Mesendoderm (in vitro differentiated cells): ENCODE measurements at regions not wholly inside any gene's neighbourhood (a gene's known extent, or its start where the extent isn't known, plus 50 kb on each side); places are given as distances from the start of the nearest gene placed in this dataset.

ENCODE experiments used
- DNase-seq: peaks from one replicate; pipeline ENCODE4 v3.0.0; 2013
- H2AK5ac ChIP-seq: 2 replicates; pipeline ENCODE4 v1.6.1; 2013; ENCODE audit warnings: low read length, inconsistent platforms
- H2BK120ac ChIP-seq: 2 replicates; pipeline ENCODE4 v1.6.1; 2013; ENCODE audit warnings: low read depth, mild to moderate bottlenecking, low read length, moderate library complexity, mixed read lengths
- H2BK15ac ChIP-seq: replicated peaks from 2 replicates; pipeline ENCODE4 v1.6.1; 2013; ENCODE audit warnings: low read depth, mild to moderate bottlenecking, moderate library complexity
- H2BK5ac ChIP-seq: 2 replicates; pipeline ENCODE4 v1.6.1; 2013; ENCODE audit warnings: low read length, inconsistent platforms
- H3K18ac ChIP-seq: 2 replicates; pipeline ENCODE4 v1.6.1; 2013; ENCODE audit warnings: mild to moderate bottlenecking, low read length, mixed read lengths
- H3K23ac ChIP-seq: one replicate; pipeline ENCODE4 v1.6.1; 2013; ENCODE audit warnings: low read length
- H3K27ac ChIP-seq: 2 replicates; pipeline ENCODE4 v1.5.1; 2013; ENCODE audit warnings: low read depth, mild to moderate bottlenecking, inconsistent platforms, low read length, moderate library complexity
- H3K27me3 ChIP-seq: 2 replicates; pipeline ENCODE4 v1.6.1; 2013; ENCODE audit warnings: low read length, control low read depth, mild to moderate bottlenecking, inconsistent platforms; ENCODE audit not compliant: insufficient read depth, poor library complexity
- H3K36me3 ChIP-seq: 2 replicates; pipeline ENCODE4 v1.6.1; 2013; ENCODE audit warnings: low read length, inconsistent platforms; ENCODE audit not compliant: control insufficient read depth, insufficient read depth
- H3K4ac ChIP-seq: one replicate; pipeline ENCODE4 v1.6.1; 2013; ENCODE audit warnings: low read depth, mild to moderate bottlenecking, low read length, moderate library complexity
- H3K4me1 ChIP-seq: 2 replicates; pipeline ENCODE4 v1.6.1; 2013; ENCODE audit warnings: low read depth, low read length, inconsistent platforms; ENCODE audit not compliant: control insufficient read depth
- H3K4me2 ChIP-seq: 2 replicates; pipeline ENCODE4 v1.6.1; 2013; ENCODE audit warnings: low read length
- H3K4me3 ChIP-seq: 2 replicates; pipeline ENCODE4 v1.5.1; 2013; ENCODE audit warnings: mild to moderate bottlenecking, low read length
- H3K56ac ChIP-seq: one replicate; pipeline ENCODE4 v1.6.1; 2013; ENCODE audit warnings: low read length
- H3K79me1 ChIP-seq: 2 replicates; pipeline ENCODE4 v1.6.1; 2013; ENCODE audit warnings: low read length, inconsistent platforms
- H3K79me2 ChIP-seq: 2 replicates; pipeline ENCODE4 v1.6.1; 2013; ENCODE audit warnings: mild to moderate bottlenecking, low read length; ENCODE audit not compliant: control insufficient read depth, insufficient read depth
- H3K9ac ChIP-seq: 2 replicates; pipeline ENCODE4 v1.6.1; 2013; ENCODE audit warnings: low read length, inconsistent platforms
- H4K5ac ChIP-seq: one replicate; pipeline ENCODE4 v1.6.1; 2013; ENCODE audit warnings: low read length
- H4K8ac ChIP-seq: one replicate; pipeline ENCODE4 v1.6.1; 2013; ENCODE audit warnings: low read depth, mild to moderate bottlenecking, control low read depth, low read length, moderate library complexity
- WGBS: extraction: QIAGEN DNeasy Blood & Tissue Kit; methylation state at CpG from one replicate; pipeline ENCODE4 v1.1.7; 2013; ENCODE audit warnings: low lambda C conversion rate, missing lambda C conversion rate; ENCODE audit not compliant: insufficient coverage; ENCODE audit errors: extremely low coverage; 5-methylcytosine and 5-hydroxymethylcytosine counted together

GRCh38 chr5:168131519-168131918, 159.9 kb upstream of the WWC1 start:
- Histone ChIP-seq H3K79me1 (no peaks in the 10 kb centered on the region), H3K4ac (no peak overlapping the region)

DNA sequence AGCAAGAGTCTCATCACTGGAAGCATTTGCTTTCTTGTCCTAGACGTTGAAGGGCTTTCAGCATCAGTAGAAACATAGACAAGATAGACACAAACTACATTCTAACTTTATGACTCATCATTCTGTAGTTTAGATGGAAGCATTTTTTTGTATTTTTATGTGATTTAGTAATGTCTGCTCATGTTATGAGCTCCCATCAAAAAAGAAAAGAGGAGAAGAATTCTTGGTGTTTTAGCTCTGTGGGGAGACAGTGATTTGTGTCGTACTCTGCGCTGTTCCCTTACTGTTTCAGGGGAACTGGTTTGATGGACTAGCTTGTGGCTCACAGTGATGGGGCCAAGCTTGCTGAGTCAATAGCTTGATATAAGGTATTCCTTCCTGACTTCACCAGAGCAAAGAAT, 159.2 kb upstream of the WWC1 start:
- Histone ChIP-seq H3K4ac (no peak overlapping the region), H3K79me1 (no peaks in the 10 kb centered on the region), H3K18ac (no peak overlapping the region), H2BK15ac (no peak overlapping the region), H3K56ac (no peak overlapping the region), H3K4me2 (no peak overlapping the region), H2AK5ac (no peak overlapping the region), H4K8ac (no peak overlapping the region), H3K23ac (no peak overlapping the region), H3K9ac (no peak overlapping the region), H3K4me1 (no peaks in the 10 kb centered on the region), H3K27ac (no peak overlapping the region), H2BK5ac (no peak overlapping the region), H3K4me3 (no peak overlapping the region), H3K36me3 (no peaks in the 10 kb centered on the region), H2BK120ac (no peak overlapping the region), H4K5ac (no peak overlapping the region), H3K79me2 (no peaks in the 10 kb centered on the region), H3K27me3 (no peaks in the 10 kb centered on the region)
- no peak for DNase-seq
- no CpG with 5 or more reads among the region's 3 CpGs for WGBS

More at GRCh38 chr5:168131519-168131918, 159.9 kb upstream of the WWC1 start:
- DNase-seq: no peak
- Histone ChIP-seq H3K4me2 (no peak overlapping the region), H2AK5ac (no peak overlapping the region), H3K56ac (no peak overlapping the region), H3K9ac (no peak overlapping the region), H2BK5ac (no peak overlapping the region), H3K36me3 (no peaks in the 10 kb centered on the region), H4K5ac (no peak overlapping the region), H2BK120ac (no peak overlapping the region), H3K27me3 (no peaks in the 10 kb centered on the region), H3K4me3 (no peak overlapping the region), H2BK15ac (no peak overlapping the region), H3K79me2 (no peaks in the 10 kb centered on the region), H3K27ac (no peak overlapping the region), H3K4me1 (no peaks in the 10 kb centered on the region), H4K8ac (no peak overlapping the region), H3K18ac (no peak overlapping the region), H3K23ac (no peak overlapping the region)
- WGBS: no CpG with 5 or more reads among the region's 3 CpGs

DNA sequence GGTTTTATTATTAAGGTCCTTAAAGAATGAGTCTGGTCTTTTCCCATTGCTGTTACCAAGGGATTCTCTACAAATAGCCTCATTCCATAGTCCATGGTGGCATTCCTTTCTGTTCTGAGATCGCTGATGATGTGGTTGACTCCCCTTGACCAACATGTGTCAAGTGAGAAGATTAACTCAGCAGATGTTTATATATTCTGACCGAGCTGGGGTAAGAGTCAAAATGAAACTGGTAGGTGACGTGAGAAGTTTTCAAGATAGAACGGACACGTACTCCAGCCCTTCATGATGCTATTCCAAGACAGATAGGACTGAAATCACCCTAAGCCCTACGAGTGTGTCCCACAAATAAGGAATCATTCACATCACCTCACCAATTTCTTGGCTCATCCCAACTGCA, 155.5 kb upstream of the WWC1 start:
- H3K27ac ChIP-seq: no peak overlapping the region
- no peak overlapping the region for H3K18ac ChIP-seq

DNA sequence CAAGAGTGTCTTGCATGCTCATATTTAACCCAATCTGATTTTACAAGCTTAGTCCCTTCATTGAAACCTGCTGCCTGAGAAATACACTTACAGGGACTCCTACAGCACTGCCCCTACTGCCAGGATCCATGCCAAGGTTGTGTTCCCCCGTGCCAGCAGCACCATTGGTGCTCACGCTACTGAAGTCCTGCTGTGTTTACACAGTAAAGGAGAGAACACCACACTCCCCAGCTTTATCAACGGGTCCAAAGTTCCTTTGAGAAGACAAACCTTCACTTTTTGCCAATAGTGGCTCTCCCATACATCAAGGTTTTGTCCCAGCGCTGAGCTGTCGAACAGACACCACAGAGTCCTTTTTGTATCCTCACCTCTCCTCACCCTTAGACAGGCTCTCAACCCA, 155.1 kb upstream of the WWC1 start:
- Histone ChIP-seq H3K56ac (no peak overlapping the region), H2AK5ac (no peak overlapping the region), H3K4me1 (no peaks in the 10 kb centered on the region), H3K36me3 (no peaks in the 10 kb centered on the region), H4K8ac (no peak overlapping the region), H3K79me2 (no peaks in the 10 kb centered on the region), H3K27me3 (no peaks in the 10 kb centered on the region), H3K4me2 (no peak overlapping the region), H2BK15ac (no peak overlapping the region), H3K79me1 (no peaks in the 10 kb centered on the region), H3K27ac (no peak overlapping the region), H2BK5ac (no peak overlapping the region), H3K9ac (no peak overlapping the region), H4K5ac (no peak overlapping the region), H3K4ac (no peak overlapping the region), H3K23ac (no peak overlapping the region), H2BK120ac (no peak overlapping the region), H3K18ac (no peak overlapping the region), H3K4me3 (no peak overlapping the region)
- no peak for DNase-seq
- WGBS: no CpG with 5 or more reads among the region's 5 CpGs

More for the DNA sequence above, 155.5 kb upstream of the WWC1 start:
- no peak overlapping the region for H2AK5ac ChIP-seq
- H2BK5ac ChIP-seq: no peak overlapping the region
- H4K5ac ChIP-seq: no peak overlapping the region
- H2BK15ac ChIP-seq: no peak overlapping the region
- no peak overlapping the region for H3K9ac ChIP-seq
- H4K8ac ChIP-seq: no peak overlapping the region
- H3K36me3 ChIP-seq: no peaks in the 10 kb centered on the region
- H3K56ac ChIP-seq: no peak overlapping the region
- no CpG with 5 or more reads among the region's 6 CpGs for WGBS
- H3K79me1 ChIP-seq: no peaks in the 10 kb centered on the region
- DNase-seq: no peak
- H3K4me1 ChIP-seq: no peaks in the 10 kb centered on the region
- H3K4me3 ChIP-seq: no peak overlapping the region
- H3K4me2 ChIP-seq: no peak overlapping the region
- H3K23ac ChIP-seq: no peak overlapping the region
- H3K27me3 ChIP-seq: no peaks in the 10 kb centered on the region
- H3K4ac ChIP-seq: no peak overlapping the region
- no peaks in the 10 kb centered on the region for H3K79me2 ChIP-seq
- no peak overlapping the region for H2BK120ac ChIP-seq

GRCh38 chr5:168137265-168137664, 154.2 kb upstream of the WWC1 start:
- H3K4me2 ChIP-seq: no peak overlapping the region
- H2AK5ac ChIP-seq: no peak overlapping the region
- H3K18ac ChIP-seq: no peak overlapping the region
- H2BK15ac ChIP-seq: no peak overlapping the region
- H3K79me2 ChIP-seq: no peaks in the 10 kb centered on the region
- no peak overlapping the region for H3K4me3 ChIP-seq
- H3K9ac ChIP-seq: no peak overlapping the region
- no peak for DNase-seq
- H2BK120ac ChIP-seq: no peak overlapping the region
- H4K8ac ChIP-seq: no peak overlapping the region
- no peaks in the 10 kb centered on the region for H3K79me1 ChIP-seq
- no peak overlapping the region for H3K27ac ChIP-seq
- H3K56ac ChIP-seq: no peak overlapping the region
- no peak overlapping the region for H4K5ac ChIP-seq
- no peak overlapping the region for H2BK5ac ChIP-seq
- H3K36me3 ChIP-seq: no peaks in the 10 kb centered on the region
- no peaks in the 10 kb centered on the region for H3K4me1 ChIP-seq
- no peak overlapping the region for H3K23ac ChIP-seq
- no CpG with 5 or more reads among the region's 2 CpGs for WGBS
- no peaks in the 10 kb centered on the region for H3K27me3 ChIP-seq
- no peak overlapping the region for H3K4ac ChIP-seq

DNA sequence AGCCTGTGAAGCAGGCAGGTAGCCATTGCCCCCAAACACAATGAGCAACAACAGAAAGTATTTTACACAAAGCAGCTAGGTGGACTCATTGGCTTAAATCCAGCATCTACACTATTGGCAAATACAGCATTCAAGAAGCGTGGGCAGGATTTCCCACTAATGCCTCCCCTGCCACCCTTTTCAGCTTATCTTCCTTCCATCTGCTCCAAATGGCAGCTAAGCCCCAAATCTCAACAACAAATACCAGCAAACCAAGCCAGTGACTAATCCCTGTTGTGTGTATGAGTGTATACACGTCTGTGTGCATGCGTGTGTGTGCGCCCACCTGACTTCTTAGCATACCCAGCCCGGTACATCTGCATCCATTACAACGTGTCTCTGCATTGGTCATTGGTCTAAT, 151.2 kb upstream of the WWC1 start:
- no peaks in the 10 kb centered on the region for H3K79me2 ChIP-seq
- DNase-seq: no peak
- H2BK5ac ChIP-seq: no peak overlapping the region
- H3K4me1 ChIP-seq: no peaks in the 10 kb centered on the region
- no peak overlapping the region for H3K18ac ChIP-seq
- no peak overlapping the region for H3K4me2 ChIP-seq
- no peak overlapping the region for H3K4ac ChIP-seq
- no peak overlapping the region for H3K56ac ChIP-seq
- no peak overlapping the region for H2BK15ac ChIP-seq
- no peaks in the 10 kb centered on the region for H3K27me3 ChIP-seq
- no peaks in the 10 kb centered on the region for H3K36me3 ChIP-seq
- H2BK120ac ChIP-seq: no peak overlapping the region
- H2AK5ac ChIP-seq: no peak overlapping the region
- H3K27ac ChIP-seq: no peak overlapping the region
- H3K4me3 ChIP-seq: no peak overlapping the region
- H3K79me1 ChIP-seq: no peaks in the 10 kb centered on the region
- no peak overlapping the region for H4K5ac ChIP-seq
- H3K9ac ChIP-seq: no peak overlapping the region
- no peak overlapping the region for H4K8ac ChIP-seq
- H3K23ac ChIP-seq: no peak overlapping the region
- no CpG with 5 or more reads among the region's 6 CpGs for WGBS
